ENCODE measurements at regions not wholly inside any gene's neighbourhood (a gene's known extent, or its start where the extent isn't known, plus 50 kb on each side); places are given as distances from the start of the nearest gene placed in this dataset.

DNA sequence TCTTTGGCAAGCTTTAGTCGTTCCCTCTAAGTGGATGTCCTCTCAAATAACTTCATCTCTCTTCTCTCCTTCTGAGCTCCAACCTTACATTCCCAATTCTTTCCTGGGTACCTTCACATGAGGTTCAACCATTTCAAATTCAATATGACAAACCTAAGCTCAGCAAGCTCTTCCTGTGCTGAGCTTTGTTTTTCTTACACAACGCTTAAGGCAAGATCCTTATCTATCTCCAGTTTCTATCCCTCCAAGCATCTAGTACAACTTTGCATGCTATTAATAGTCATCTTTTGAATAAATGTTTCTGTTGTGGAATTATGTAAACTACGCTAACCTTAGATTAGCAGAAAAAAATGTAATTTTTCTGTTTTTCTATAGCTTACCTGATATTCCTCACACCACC lies 63.7 kb upstream of the IFNG-AS1 start:
- TF ChIP-seq, protein P1, sequence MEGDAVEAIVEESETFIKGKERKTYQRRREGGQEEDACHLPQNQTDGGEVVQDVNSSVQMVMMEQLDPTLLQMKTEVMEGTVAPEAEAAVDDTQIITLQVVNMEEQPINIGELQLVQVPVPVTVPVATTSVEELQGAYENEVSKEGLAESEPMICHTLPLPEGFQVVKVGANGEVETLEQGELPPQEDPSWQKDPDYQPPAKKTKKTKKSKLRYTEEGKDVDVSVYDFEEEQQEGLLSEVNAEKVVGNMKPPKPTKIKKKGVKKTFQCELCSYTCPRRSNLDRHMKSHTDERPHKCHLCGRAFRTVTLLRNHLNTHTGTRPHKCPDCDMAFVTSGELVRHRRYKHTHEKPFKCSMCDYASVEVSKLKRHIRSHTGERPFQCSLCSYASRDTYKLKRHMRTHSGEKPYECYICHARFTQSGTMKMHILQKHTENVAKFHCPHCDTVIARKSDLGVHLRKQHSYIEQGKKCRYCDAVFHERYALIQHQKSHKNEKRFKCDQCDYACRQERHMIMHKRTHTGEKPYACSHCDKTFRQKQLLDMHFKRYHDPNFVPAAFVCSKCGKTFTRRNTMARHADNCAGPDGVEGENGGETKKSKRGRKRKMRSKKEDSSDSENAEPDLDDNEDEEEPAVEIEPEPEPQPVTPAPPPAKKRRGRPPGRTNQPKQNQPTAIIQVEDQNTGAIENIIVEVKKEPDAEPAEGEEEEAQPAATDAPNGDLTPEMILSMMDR (IDR thresholded peaks at IDR 0.05) = no peak
- no peak for TF ChIP-seq POLR2AphosphoS5 (IDR thresholded peaks at IDR 0.05; ENCODE audit: low read depth, low read length)
- TF ChIP-seq, protein P2, sequence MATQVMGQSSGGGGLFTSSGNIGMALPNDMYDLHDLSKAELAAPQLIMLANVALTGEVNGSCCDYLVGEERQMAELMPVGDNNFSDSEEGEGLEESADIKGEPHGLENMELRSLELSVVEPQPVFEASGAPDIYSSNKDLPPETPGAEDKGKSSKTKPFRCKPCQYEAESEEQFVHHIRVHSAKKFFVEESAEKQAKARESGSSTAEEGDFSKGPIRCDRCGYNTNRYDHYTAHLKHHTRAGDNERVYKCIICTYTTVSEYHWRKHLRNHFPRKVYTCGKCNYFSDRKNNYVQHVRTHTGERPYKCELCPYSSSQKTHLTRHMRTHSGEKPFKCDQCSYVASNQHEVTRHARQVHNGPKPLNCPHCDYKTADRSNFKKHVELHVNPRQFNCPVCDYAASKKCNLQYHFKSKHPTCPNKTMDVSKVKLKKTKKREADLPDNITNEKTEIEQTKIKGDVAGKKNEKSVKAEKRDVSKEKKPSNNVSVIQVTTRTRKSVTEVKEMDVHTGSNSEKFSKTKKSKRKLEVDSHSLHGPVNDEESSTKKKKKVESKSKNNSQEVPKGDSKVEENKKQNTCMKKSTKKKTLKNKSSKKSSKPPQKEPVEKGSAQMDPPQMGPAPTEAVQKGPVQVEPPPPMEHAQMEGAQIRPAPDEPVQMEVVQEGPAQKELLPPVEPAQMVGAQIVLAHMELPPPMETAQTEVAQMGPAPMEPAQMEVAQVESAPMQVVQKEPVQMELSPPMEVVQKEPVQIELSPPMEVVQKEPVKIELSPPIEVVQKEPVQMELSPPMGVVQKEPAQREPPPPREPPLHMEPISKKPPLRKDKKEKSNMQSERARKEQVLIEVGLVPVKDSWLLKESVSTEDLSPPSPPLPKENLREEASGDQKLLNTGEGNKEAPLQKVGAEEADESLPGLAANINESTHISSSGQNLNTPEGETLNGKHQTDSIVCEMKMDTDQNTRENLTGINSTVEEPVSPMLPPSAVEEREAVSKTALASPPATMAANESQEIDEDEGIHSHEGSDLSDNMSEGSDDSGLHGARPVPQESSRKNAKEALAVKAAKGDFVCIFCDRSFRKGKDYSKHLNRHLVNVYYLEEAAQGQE (IDR thresholded peaks at IDR 0.05; ENCODE audit: insufficient read depth in 1 of 2, low read depth in 2 of 2, low read length in 1 of 2) = no peak
- no peak for TF ChIP-seq TCF7L2 (IDR thresholded peaks at IDR 0.05; ENCODE audit: low read depth, low read length)
- TF ChIP-seq SIN3A (IDR thresholded peaks at IDR 0.05; ENCODE audit: borderline replicate concordance, insufficient read depth, low read depth, low read length) = no peak
